Urinary bladder (tissue), 3 donors: ENCODE measurements at regions not wholly inside any gene's neighbourhood (a gene's known extent, or its start where the extent isn't known, plus 50 kb on each side); places are given as distances from the start of the nearest gene placed in this dataset.

ENCODE experiments used
- DNase-seq: peaks from one replicate; pipeline ENCODE4 v3.0.0-alpha.2; 2015; ENCODE audit errors: extremely low spot score
- H3K27ac ChIP-seq: one replicate; pipeline ENCODE4 v1.5.1; 2013; ENCODE audit warnings: low read depth, mild to moderate bottlenecking, moderate library complexity
- H3K36me3 ChIP-seq: one replicate; pipeline ENCODE4 v1.6.1; 2013; ENCODE audit warnings: mild to moderate bottlenecking, moderate library complexity; ENCODE audit not compliant: insufficient read depth
- H3K4me1 ChIP-seq: one replicate; pipeline ENCODE4 v1.6.1; 2013; ENCODE audit warnings: mild to moderate bottlenecking, moderate library complexity; ENCODE audit not compliant: insufficient read depth
- H3K4me3 ChIP-seq: one replicate; pipeline ENCODE4 v1.5.1; 2013; ENCODE audit warnings: low read depth, low read length
- WGBS: extraction: QIAGEN DNeasy Blood & Tissue Kit; methylation state at CpG from one replicate; pipeline ENCODE4 v1.1.7; 2013; 5-methylcytosine and 5-hydroxymethylcytosine counted together
- donor health status: healthy with polysubstance abuse.
- donor health status: healthy.

GRCh38 chr14:96683562-96684289 lies 113.5 kb upstream of the VRK1 start:
- H3K27ac ChIP-seq: no peak overlapping the region
- H3K4me3 ChIP-seq: no peak overlapping the region
- no peaks in the 10 kb centered on the region for H3K36me3 ChIP-seq
- 76% methylated on average over 8 of the region's 8 CpGs for WGBS
- H3K4me1 ChIP-seq: no peaks in the 10 kb centered on the region
- no peak for DNase-seq

- Histone ChIP-seq H3K4me3 (no peak overlapping the region), H3K4me1 (no peaks in the 10 kb centered on the region), H3K27ac (no peak overlapping the region), H3K36me3 (no peaks in the 10 kb centered on the region)
- DNase-seq: no peak
- WGBS: 37% methylated on average over 3 of the region's 3 CpGs
These were observed 111.1 kb upstream of the VRK1 start for GRCh38 chr14:96686126-96686525.

GRCh38 chr14:96688629-96689028 lies 108.6 kb upstream of the VRK1 start:
- 68% methylated on average over 1 of the region's 1 CpG for WGBS
- no peak overlapping the region for H3K27ac ChIP-seq
- H3K36me3 ChIP-seq: no peaks in the 10 kb centered on the region
- no peak for DNase-seq
- H3K4me3 ChIP-seq: no peak overlapping the region
- H3K4me1 ChIP-seq: no peaks in the 10 kb centered on the region

GRCh38 chr14:96690713-96691383 lies 106.3 kb upstream of the VRK1 start:
- no peaks in the 10 kb centered on the region for H3K4me1 ChIP-seq
- H3K27ac ChIP-seq: no peak overlapping the region
- no peak overlapping the region for H3K4me3 ChIP-seq
- 77% methylated on average over 4 of the region's 4 CpGs for WGBS
- H3K36me3 ChIP-seq: no peaks in the 10 kb centered on the region
- no peak for DNase-seq

GRCh38 chr14:96693252-96693820 lies 103.8 kb upstream of the VRK1 start:
- H3K4me3 ChIP-seq: no peak overlapping the region

GRCh38 chr14:96693987-96694386 lies 103.2 kb upstream of the VRK1 start:
- no peak for DNase-seq
- no peaks in the 10 kb centered on the region for H3K4me1 ChIP-seq
- WGBS: 69% methylated on average over 4 of the region's 4 CpGs
- no peak overlapping the region for H3K27ac ChIP-seq
- no peak overlapping the region for H3K4me3 ChIP-seq
- H3K36me3 ChIP-seq: no peaks in the 10 kb centered on the region

More at GRCh38 chr14:96693252-96693820, 103.8 kb upstream of the VRK1 start:
- 59% methylated on average over 4 of the region's 4 CpGs for WGBS
- no peak overlapping the region for H3K27ac ChIP-seq
- no peaks in the 10 kb centered on the region for H3K4me1 ChIP-seq
- no peak for DNase-seq
- no peaks in the 10 kb centered on the region for H3K36me3 ChIP-seq

GRCh38 chr14:96698960-96699539 lies 98.1 kb upstream of the VRK1 start:
- WGBS: 65% methylated on average over 15 of the region's 15 CpGs
- Histone ChIP-seq H3K4me1 (no peaks in the 10 kb centered on the region), H3K27ac (no peak overlapping the region), H3K36me3 (no peaks in the 10 kb centered on the region), H3K4me3 (no peak overlapping the region)
- no peak for DNase-seq

- H3K36me3 ChIP-seq: no peaks in the 10 kb centered on the region
- WGBS: 95% methylated on average over 3 of the region's 3 CpGs
- H3K4me1 ChIP-seq: no peaks in the 10 kb centered on the region
- no peak overlapping the region for H3K27ac ChIP-seq
- no peak for DNase-seq
- no peak overlapping the region for H3K4me3 ChIP-seq
These were observed 97.5 kb upstream of the VRK1 start for GRCh38 chr14:96699666-96700065.

GRCh38 chr14:96702831-96703230 lies 94.4 kb upstream of the VRK1 start:
- Histone ChIP-seq H3K36me3 (no peaks in the 10 kb centered on the region), H3K4me1 (no peaks in the 10 kb centered on the region), H3K27ac (no peak overlapping the region), H3K4me3 (no peak overlapping the region)
- WGBS: 85% methylated on average over 6 of the region's 6 CpGs
- DNase-seq: no peak

- H3K27ac ChIP-seq: no peak overlapping the region
- H3K4me1 ChIP-seq: no peaks in the 10 kb centered on the region
- no peaks in the 10 kb centered on the region for H3K36me3 ChIP-seq
- DNase-seq: no peak
- H3K4me3 ChIP-seq: no peak overlapping the region
- WGBS: 61% methylated on average over 10 of the region's 10 CpGs
These were observed 91.6 kb upstream of the VRK1 start for GRCh38 chr14:96705422-96706092.

- no peak for DNase-seq
- no peaks in the 10 kb centered on the region for H3K36me3 ChIP-seq
- 54% methylated on average over 4 of the region's 4 CpGs for WGBS
These were observed 90.3 kb upstream of the VRK1 start for GRCh38 chr14:96706893-96707292.

GRCh38 chr14:96710060-96710666 lies 87.0 kb upstream of the VRK1 start:
- WGBS: 86% methylated on average over 11 of the region's 11 CpGs
- DNase-seq: no peak

More at GRCh38 chr14:96706893-96707292, 90.3 kb upstream of the VRK1 start:
- no peak overlapping the region for H3K27ac ChIP-seq
- H3K4me3 ChIP-seq: no peak overlapping the region
- no peaks in the 10 kb centered on the region for H3K4me1 ChIP-seq

GRCh38 chr14:96711559-96712267 lies 85.5 kb upstream of the VRK1 start:
- no peak for DNase-seq
- 74% methylated on average over 15 of the region's 15 CpGs for WGBS
- Histone ChIP-seq H3K36me3 (no peaks in the 10 kb centered on the region), H3K27ac (no peak overlapping the region), H3K4me1 (no peaks in the 10 kb centered on the region), H3K4me3 (no peak overlapping the region)

More at GRCh38 chr14:96710060-96710666, 87.0 kb upstream of the VRK1 start:
- Histone ChIP-seq H3K4me1 (no peaks in the 10 kb centered on the region), H3K4me3 (no peak overlapping the region), H3K27ac (no peak overlapping the region), H3K36me3 (no peaks in the 10 kb centered on the region)
